MM.1S (cell line): ENCODE measurements at regions not wholly inside any gene's neighbourhood (a gene's known extent, or its start where the extent isn't known, plus 50 kb on each side); places are given as distances from the start of the nearest gene placed in this dataset.

ENCODE experiments used
- DNase-seq: peaks from one replicate; pipeline ENCODE4 v3.0.0-alpha.2; 2015
- H2AFZ ChIP-seq: fragments of 300-600 bp; sonication (generic); 2 replicates; pipeline ENCODE4 v1.6.0; 2016; ENCODE audit warnings: antibody characterized with exemption, low read length
- H3F3A ChIP-seq: fragments of 300-600 bp; sonication (generic); 2 replicates; pipeline ENCODE4 v1.6.1; 2016; ENCODE audit warnings: mild to moderate bottlenecking, antibody characterized with exemption, low read length, moderate library complexity, mixed read lengths; ENCODE audit not compliant: insufficient read depth
- H3K27ac ChIP-seq: fragments of 300-600 bp; sonication (generic); 2 replicates; pipeline ENCODE4 v1.5.1; 2016; ENCODE audit warnings: mild to moderate bottlenecking, low read length
- H3K27me3 ChIP-seq: fragments of 300-600 bp; sonication (generic); replicated peaks from 2 replicates; pipeline ENCODE4 v1.6.0; 2016; ENCODE audit warnings: low read length; ENCODE audit not compliant: insufficient read depth
- H3K36me3 ChIP-seq: fragments of 300-600 bp; sonication (generic); replicated peaks from 2 replicates; pipeline ENCODE4 v1.6.1; 2016; ENCODE audit warnings: mild to moderate bottlenecking, low read length, mixed read lengths; ENCODE audit not compliant: insufficient read depth
- H3K4me1 ChIP-seq: fragments of 300-600 bp; sonication (generic); 2 replicates; pipeline ENCODE4 v1.6.1; 2016; ENCODE audit warnings: low read length, mixed read lengths
- H3K4me2 ChIP-seq: fragments of 300-600 bp; sonication (generic); 2 replicates; pipeline ENCODE4 v1.6.0; 2016; ENCODE audit warnings: low read depth, low read length
- H3K4me3 ChIP-seq: fragments of 300-600 bp; sonication (generic); 2 replicates; pipeline ENCODE4 v1.5.1; 2016; ENCODE audit warnings: low read length, mixed read lengths
- H3K79me2 ChIP-seq: fragments of 300-600 bp; sonication (generic); 2 replicates; pipeline ENCODE4 v1.6.1; 2016; ENCODE audit warnings: mixed run types, low read length, mixed read lengths
- H3K9ac ChIP-seq: fragments of 300-600 bp; sonication (generic); 2 replicates; pipeline ENCODE4 v1.6.1; 2016; ENCODE audit warnings: low read length, mixed read lengths
- H3K9me2 ChIP-seq: fragments of 300-600 bp; sonication (generic); replicated peaks from 2 replicates; pipeline ENCODE4 v1.6.1; 2016; ENCODE audit warnings: mild to moderate bottlenecking, low read length, mixed read lengths; ENCODE audit not compliant: insufficient read depth
- H3K9me3 ChIP-seq: fragments of 300-600 bp; sonication (generic); replicated peaks from 2 replicates; pipeline ENCODE4 v1.6.1; 2016; ENCODE audit warnings: mild to moderate bottlenecking, low read length, mixed read lengths; ENCODE audit not compliant: insufficient read depth
- H4K20me1 ChIP-seq: fragments of 300-600 bp; sonication (generic); 2 replicates; pipeline ENCODE4 v1.6.1; 2016; ENCODE audit warnings: mild to moderate bottlenecking, low read length, moderate library complexity, mixed read lengths; ENCODE audit not compliant: insufficient read depth
- EZH2 ChIP-seq: fragments of 300-600 bp; sonication (generic); optimal IDR thresholded peaks from 2 replicates; pipeline ENCODE3; 2017; ENCODE audit warnings: low read depth, mild to moderate bottlenecking, antibody characterized with exemption, low read length, mixed read lengths
- EZH2phosphoT487 ChIP-seq: fragments of 300-600 bp; sonication (generic); IDR thresholded peaks from 2 replicates; pipeline ENCODE4 v1.6.1; 2018; ENCODE audit warnings: antibody characterized with exemption, low read length
- TF ChIP-seq, protein P1 (sequence below): fragments of 300-600 bp; sonication (generic); IDR thresholded peaks from 2 replicates; pipeline ENCODE4 v1.5.1; 2016; ENCODE audit warnings: antibody characterized with exemption, low read length, mixed read lengths

GRCh38 chr1:201688514-201688913, 140.4 kb upstream of the IPO9 start:
- no peak for DNase-seq
- Histone ChIP-seq H4K20me1 (no peaks in the 10 kb centered on the region), H3K79me2 (no peaks in the 10 kb centered on the region), H3K9me3 (no peaks in the 10 kb centered on the region), H2AFZ (no peak overlapping the region), H3K4me2 (no peak overlapping the region), H3K27me3 (no peaks in the 10 kb centered on the region), H3K36me3 (no peaks in the 10 kb centered on the region), H3K4me1 (peaks cover 22% of the 10 kb centered on the region), H3K9ac (no peak overlapping the region), H3F3A (peaks cover 4% of the 10 kb centered on the region), H3K9me2 (no peaks in the 10 kb centered on the region), H3K27ac (no peak overlapping the region), H3K4me3 (no peak overlapping the region)
- TF ChIP-seq EZH2 = no peak
- TF ChIP-seq, protein P1, sequence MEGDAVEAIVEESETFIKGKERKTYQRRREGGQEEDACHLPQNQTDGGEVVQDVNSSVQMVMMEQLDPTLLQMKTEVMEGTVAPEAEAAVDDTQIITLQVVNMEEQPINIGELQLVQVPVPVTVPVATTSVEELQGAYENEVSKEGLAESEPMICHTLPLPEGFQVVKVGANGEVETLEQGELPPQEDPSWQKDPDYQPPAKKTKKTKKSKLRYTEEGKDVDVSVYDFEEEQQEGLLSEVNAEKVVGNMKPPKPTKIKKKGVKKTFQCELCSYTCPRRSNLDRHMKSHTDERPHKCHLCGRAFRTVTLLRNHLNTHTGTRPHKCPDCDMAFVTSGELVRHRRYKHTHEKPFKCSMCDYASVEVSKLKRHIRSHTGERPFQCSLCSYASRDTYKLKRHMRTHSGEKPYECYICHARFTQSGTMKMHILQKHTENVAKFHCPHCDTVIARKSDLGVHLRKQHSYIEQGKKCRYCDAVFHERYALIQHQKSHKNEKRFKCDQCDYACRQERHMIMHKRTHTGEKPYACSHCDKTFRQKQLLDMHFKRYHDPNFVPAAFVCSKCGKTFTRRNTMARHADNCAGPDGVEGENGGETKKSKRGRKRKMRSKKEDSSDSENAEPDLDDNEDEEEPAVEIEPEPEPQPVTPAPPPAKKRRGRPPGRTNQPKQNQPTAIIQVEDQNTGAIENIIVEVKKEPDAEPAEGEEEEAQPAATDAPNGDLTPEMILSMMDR = no peak
- TF ChIP-seq EZH2phosphoT487 = no peak

DNA sequence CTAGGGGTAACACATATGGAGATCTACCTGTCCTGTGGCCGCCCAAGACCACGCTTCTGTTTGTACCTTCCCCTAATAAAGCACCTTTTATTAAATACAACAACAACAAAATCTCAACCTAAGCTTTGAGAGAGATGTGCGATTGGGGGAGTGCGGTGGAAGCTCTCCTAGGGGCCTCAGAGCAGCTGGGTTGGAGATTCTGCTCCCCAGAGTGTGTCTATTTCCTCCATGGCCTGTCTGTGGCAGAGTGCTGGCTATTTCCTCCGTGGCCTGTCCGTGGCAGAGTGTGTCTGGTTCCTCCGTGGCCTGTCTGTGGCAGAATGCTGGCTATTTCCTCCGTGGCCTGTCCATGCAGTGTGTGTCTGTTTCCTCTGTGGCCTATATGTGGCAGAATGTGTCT, 139.3 kb upstream of the IPO9 start:
- no peak for DNase-seq
- Histone ChIP-seq H3F3A (peaks cover 4% of the 10 kb centered on the region), H3K4me1 (peaks cover 22% of the 10 kb centered on the region), H4K20me1 (no peaks in the 10 kb centered on the region), H3K27me3 (no peaks in the 10 kb centered on the region), H3K4me2 (no peak overlapping the region), H3K9ac (no peak overlapping the region), H3K79me2 (no peaks in the 10 kb centered on the region), H2AFZ (no peak overlapping the region), H3K4me3 (no peak overlapping the region), H3K36me3 (no peaks in the 10 kb centered on the region), H3K9me2 (no peaks in the 10 kb centered on the region), H3K9me3 (no peaks in the 10 kb centered on the region), H3K27ac (no peak overlapping the region)
- TF ChIP-seq EZH2phosphoT487 (no peak), EZH2 (no peak)
- TF ChIP-seq, protein P1 = no peak

- TF ChIP-seq, protein P1 = no peak
- no peak for TF ChIP-seq EZH2phosphoT487
- no peak for TF ChIP-seq EZH2
- no peak for DNase-seq
- Histone ChIP-seq H3K4me3 (no peak overlapping the region), H3K27me3 (no peaks in the 10 kb centered on the region; the same call in 1 of the 2 replicates), H3K9me2 (no peaks in the 10 kb centered on the region), H3K9me3 (no peaks in the 10 kb centered on the region), H3K79me2 (no peaks in the 10 kb centered on the region), H2AFZ (no peak overlapping the region), H3K4me2 (no peak overlapping the region), H3K36me3 (no peaks in the 10 kb centered on the region), H3K4me1 (peaks cover 19% of the 10 kb centered on the region), H3K9ac (no peak overlapping the region), H4K20me1 (no peaks in the 10 kb centered on the region), H3F3A (peaks cover 4% of the 10 kb centered on the region), H3K27ac (no peak overlapping the region)
Observed at GRCh38 chr1:201690528-201690927, 138.4 kb upstream of the IPO9 start.
